HG03045 (cell line): ENCODE measurements at regions not wholly inside any gene's neighbourhood (a gene's known extent, or its start where the extent isn't known, plus 50 kb on each side); places are given as distances from the start of the nearest gene placed in this dataset.
"Not testable (repeated sequence)": the region's sequence is repeated elsewhere in the genome, so short reads cannot be mapped to it uniquely, and the experiment has no call there.

Source experiments
- ATAC-seq: cut with Tn5 transposase; IDR thresholded peaks from one replicate; pipeline ENCODE4 v1.9.1; 2021; ENCODE audit warnings: mild to moderate bottlenecking, moderate library complexity; ENCODE audit not compliant: unreplicated experiment

- no peak for ATAC-seq
Observed at GRCh38 chr12:4822572-4822971, 87.1 kb upstream of the KCNA1 start.

- ATAC-seq = no peak
Observed at GRCh38 chr12:4824380-4824779, 85.3 kb upstream of the KCNA1 start.

GRCh38 chr12:4825011-4825858 is 84.5 kb upstream of the KCNA1 start:
- ATAC-seq = no peak

GRCh38 chr12:4826909-4827308 is 82.8 kb upstream of the KCNA1 start:
- ATAC-seq = no peak

- ATAC-seq = no peak
Observed at GRCh38 chr12:4828176-4828575, 81.5 kb upstream of the KCNA1 start.

GRCh38 chr12:4829161-4829792 is 80.4 kb upstream of the KCNA1 start:
- peak; percentile 79 for ATAC-seq

GRCh38 chr12:4829793-4830162 is 79.9 kb upstream of the KCNA1 start:
- ATAC-seq = peak; percentile 6

- ATAC-seq = no peak
Observed at GRCh38 chr12:4830556-4831210, 79.0 kb upstream of the KCNA1 start.

GRCh38 chr12:4833053-4833452 is 76.7 kb upstream of the KCNA1 start:
- ATAC-seq = no peak

GRCh38 chr12:4833524-4833923 is 76.2 kb upstream of the KCNA1 start:
- ATAC-seq = no peak

- not testable (repeated sequence) for ATAC-seq
Observed at GRCh38 chr12:4842401-4842800, 67.3 kb upstream of the KCNA1 start.

- ATAC-seq = no peak
Observed at GRCh38 chr12:4843907-4844306, 65.8 kb upstream of the KCNA1 start.

- ATAC-seq = no peak
Observed at GRCh38 chr12:4847713-4848112, 62.0 kb upstream of the KCNA1 start.

- no peak for ATAC-seq
Observed at GRCh38 chr12:4849115-4849541, 60.6 kb upstream of the KCNA1 start.

- no peak for ATAC-seq
Observed at GRCh38 chr12:4849795-4850345, 59.8 kb upstream of the KCNA1 start.

GRCh38 chr12:4850857-4851380 is 58.8 kb upstream of the KCNA1 start:
- no peak for ATAC-seq

GRCh38 chr12:4852308-4852707 is 57.4 kb upstream of the KCNA1 start:
- no peak for ATAC-seq

GRCh38 chr12:4852911-4853310 is 56.8 kb upstream of the KCNA1 start:
- ATAC-seq = no peak

- no peak for ATAC-seq
Observed at GRCh38 chr12:4855121-4855924, 54.4 kb upstream of the KCNA1 start.

- no peak for ATAC-seq
Observed at GRCh38 chr12:4856596-4856995, 53.1 kb upstream of the KCNA1 start.
